B cell (primary cell): ENCODE measurements at regions not wholly inside any gene's neighbourhood (a gene's known extent, or its start where the extent isn't known, plus 50 kb on each side); places are given as distances from the start of the nearest gene placed in this dataset.

ENCODE experiments used
- ATAC-seq: fragments of 200-7000 bp; cut with Tn5 transposase; one replicate; pipeline ENCODE4 v1.10.0; 2021; ENCODE audit warnings: low read depth, mild to moderate bottlenecking, moderate number of reproducible peaks, moderate library complexity
- CTCF ChIA-PET: fragments of 350-600 bp; sonication (Branson Sonifier 250); formaldehyde crosslinking; loops from one replicate; lab custom pipeline; 2021; ENCODE audit warnings: antibody characterized with exemption, inconsistent platforms; lab: Charles Lee
- POLR2A ChIA-PET: fragments of 350-600 bp; sonication (Branson Sonifier 250); formaldehyde crosslinking; loops from one replicate; lab custom pipeline; 2021; ENCODE audit warnings: antibody characterized with exemption; lab: Charles Lee
- DNase-seq: peaks from one replicate; pipeline ENCODE4 v3.0.0; 2013
- H2AFZ ChIP-seq: 2 replicates; pipeline ENCODE4 v1.6.1; 2012; ENCODE audit warnings: mild to moderate bottlenecking, low read depth, low read length; ENCODE audit not compliant: insufficient read depth, poor library complexity, severe bottlenecking
- H3K27ac ChIP-seq, 2 donors: 1 replicate in 1 of 2; 2 replicates in 1 of 2; pipeline ENCODE4 v1.5.1; 2012 to 2013; ENCODE audit warnings: low read length in 2 of 2, mild to moderate bottlenecking in 2 of 2, moderate library complexity in 1 of 2
- H3K27me3 ChIP-seq, 4 experiments: fragments of 200-600 bp in 1 of 4; sonication (generic) in 1 of 4; replicated peaks in 1 of 4; 1 replicate in 2 of 4; 2 replicates in 2 of 4; pipeline versions ENCODE4 v1.6.1 to v1.7.0; 2013 to 2016; ENCODE audit warnings: low read length in 3 of 4, mild to moderate bottlenecking in 2 of 4, mixed read lengths in 1 of 4, moderate library complexity in 1 of 4; ENCODE audit not compliant: insufficient read depth in 4 of 4, control insufficient read depth in 3 of 4; ENCODE audit errors: control extremely low read depth in 1 of 4
- H3K36me3 ChIP-seq, 2 experiments: replicated peaks in 1 of 2; 1 replicate in 1 of 2; 2 replicates in 1 of 2; pipeline versions ENCODE4 v1.6.1 to v1.7.1; 2013; ENCODE audit warnings: low read length in 1 of 2; ENCODE audit not compliant: insufficient read depth in 2 of 2, control insufficient read depth in 1 of 2; ENCODE audit errors: control extremely low read depth in 1 of 2, extremely low read depth in 1 of 2
- H3K4me1 ChIP-seq, 2 donors: fragments of 200-600 bp in 1 of 2; sonication (generic) in 1 of 2; 1 replicate in 1 of 2; 2 replicates in 1 of 2; pipeline versions ENCODE4 v1.5.1 to v1.6.1; 2013 to 2017; ENCODE audit warnings: low read length in 2 of 2; ENCODE audit not compliant: control insufficient read depth in 2 of 2, insufficient read depth in 2 of 2
- H3K4me2 ChIP-seq: replicated peaks from 2 replicates; pipeline ENCODE3; 2012; ENCODE audit warnings: mild to moderate bottlenecking, low read depth, low read length; ENCODE audit not compliant: poor library complexity, severe bottlenecking
- H3K4me3 ChIP-seq, 5 experiments: fragments of 200-600 bp in 1 of 5; sonication (generic) in 1 of 5; 1 replicate in 3 of 5; 2 replicates in 2 of 5; pipeline versions ENCODE4 v1.5.1 to v1.7.0; 2011 to 2016; ENCODE audit warnings: low read length in 4 of 5, mild to moderate bottlenecking in 4 of 5, low read depth in 2 of 5, control low read depth in 1 of 5, moderate library complexity in 1 of 5; ENCODE audit not compliant: insufficient read depth in 1 of 5; ENCODE audit errors: control extremely low read depth in 1 of 5, extremely low read depth in 1 of 5
- H3K79me2 ChIP-seq: fragments of 200-600 bp; sonication (generic); one replicate; pipeline ENCODE4 v1.6.0; 2016; ENCODE audit warnings: low read length; ENCODE audit not compliant: control insufficient read depth, insufficient read depth
- H3K9ac ChIP-seq: fragments of 200-600 bp; sonication (generic); 2 replicates; pipeline ENCODE4 v1.6.1; 2017; ENCODE audit warnings: mild to moderate bottlenecking, low read length, moderate library complexity
- H3K9me3 ChIP-seq, 3 donors: one replicate each; pipeline versions ENCODE4 v1.6.1 to v1.7.1; 2013; ENCODE audit warnings: low read length in 2 of 3; ENCODE audit not compliant: control insufficient read depth in 2 of 3, insufficient read depth in 1 of 3; ENCODE audit errors: control extremely low read depth in 1 of 3
- H4K20me1 ChIP-seq: 2 replicates; pipeline ENCODE4 v1.6.0; 2012; ENCODE audit warnings: mild to moderate bottlenecking, low read length; ENCODE audit not compliant: insufficient read depth, control insufficient read depth, poor library complexity, severe bottlenecking
- H3K27ac Mint-ChIP-seq: one replicate; pipeline ENCODE4 v1.8.0; 2021; ENCODE audit warnings: mixed read lengths
- H3K27me3 Mint-ChIP-seq: one replicate; pipeline ENCODE4 v1.8.0; 2021; ENCODE audit warnings: mixed read lengths
- H3K4me1 Mint-ChIP-seq: one replicate; pipeline ENCODE4 v1.8.0; 2021; ENCODE audit warnings: mixed read lengths
- H3K4me3 Mint-ChIP-seq: one replicate; pipeline ENCODE4 v1.8.0; 2021; ENCODE audit warnings: mixed read lengths
- H3K9me3 Mint-ChIP-seq: one replicate; pipeline ENCODE4 v1.8.0; 2022; ENCODE audit warnings: mixed read lengths; ENCODE audit not compliant: insufficient read depth
- EZH2 ChIP-seq: IDR thresholded peaks from 2 replicates; pipeline ENCODE4 v1.6.1; 2012; ENCODE audit warnings: borderline replicate concordance, low read depth, mild to moderate bottlenecking, moderate library complexity, low read length; ENCODE audit not compliant: insufficient read depth, poor library complexity, severe bottlenecking
- WGBS: methylation state at CpG from one replicate; pipeline ENCODE4 v1.1.5; 2013; ENCODE audit warnings: missing lambda C conversion rate; ENCODE audit not compliant: insufficient coverage; 5-methylcytosine and 5-hydroxymethylcytosine counted together
- intact Hi-C: fragments of 100-400 bp; cut with micrococcal nuclease; formaldehyde crosslinking; loops from one replicate; pipeline ENCODE4 v1.10.0; 2022
- TF ChIP-seq, protein P1 (sequence below): fragments of 200-600 bp; IDR thresholded peaks from one replicate; pipeline ENCODE4 v1.8.0; 2022; ENCODE audit warnings: antibody characterized with exemption, mild to moderate bottlenecking

DNA sequence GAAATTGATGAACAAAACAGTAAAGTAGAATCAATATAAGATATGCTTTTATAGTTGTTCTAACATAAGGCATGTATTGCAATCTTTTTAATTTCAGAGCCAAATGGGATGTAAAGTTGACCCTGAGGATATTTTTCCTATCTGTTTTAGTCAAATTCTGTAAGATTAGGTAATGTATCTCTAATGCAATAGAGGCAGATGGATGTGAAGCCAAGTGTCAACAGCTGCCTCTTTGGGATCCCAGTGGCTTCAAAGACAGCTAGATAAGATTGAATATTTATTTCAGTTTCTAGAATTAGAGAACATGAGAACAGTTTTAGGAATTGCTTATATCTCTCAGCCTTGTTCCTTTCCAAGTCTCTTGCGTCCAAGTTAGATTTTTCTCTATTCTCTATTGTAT is 208.3 kb downstream of the DNAJB9 start:
- ChIA-PET POLR2A (no interaction called here), CTCF (no interaction called here)
- H3K79me2 ChIP-seq: no peaks in the 10 kb centered on the region
- no peak overlapping the region for H3K4me2 ChIP-seq
- H3K9me3 Mint-ChIP-seq: no peaks in the 10 kb centered on the region
- no peaks in the 10 kb centered on the region for H3K27me3 ChIP-seq
- DNase-seq (no peak), ATAC-seq (no peak)
- no peak overlapping the region for H3K9ac ChIP-seq
- intact Hi-C loops: no loop called here
- H3K27me3 Mint-ChIP-seq: no peaks in the 10 kb centered on the region
- no peak overlapping the region for H2AFZ ChIP-seq
- TF ChIP-seq, protein P1, sequence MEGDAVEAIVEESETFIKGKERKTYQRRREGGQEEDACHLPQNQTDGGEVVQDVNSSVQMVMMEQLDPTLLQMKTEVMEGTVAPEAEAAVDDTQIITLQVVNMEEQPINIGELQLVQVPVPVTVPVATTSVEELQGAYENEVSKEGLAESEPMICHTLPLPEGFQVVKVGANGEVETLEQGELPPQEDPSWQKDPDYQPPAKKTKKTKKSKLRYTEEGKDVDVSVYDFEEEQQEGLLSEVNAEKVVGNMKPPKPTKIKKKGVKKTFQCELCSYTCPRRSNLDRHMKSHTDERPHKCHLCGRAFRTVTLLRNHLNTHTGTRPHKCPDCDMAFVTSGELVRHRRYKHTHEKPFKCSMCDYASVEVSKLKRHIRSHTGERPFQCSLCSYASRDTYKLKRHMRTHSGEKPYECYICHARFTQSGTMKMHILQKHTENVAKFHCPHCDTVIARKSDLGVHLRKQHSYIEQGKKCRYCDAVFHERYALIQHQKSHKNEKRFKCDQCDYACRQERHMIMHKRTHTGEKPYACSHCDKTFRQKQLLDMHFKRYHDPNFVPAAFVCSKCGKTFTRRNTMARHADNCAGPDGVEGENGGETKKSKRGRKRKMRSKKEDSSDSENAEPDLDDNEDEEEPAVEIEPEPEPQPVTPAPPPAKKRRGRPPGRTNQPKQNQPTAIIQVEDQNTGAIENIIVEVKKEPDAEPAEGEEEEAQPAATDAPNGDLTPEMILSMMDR: no peak
- TF ChIP-seq EZH2: no peak
- H3K27ac Mint-ChIP-seq: no peak overlapping the region
- no peaks in the 10 kb centered on the region for H3K4me1 Mint-ChIP-seq
- WGBS: no CpG with 5 or more reads among the region's 1 CpG
- no peaks in the 10 kb centered on the region for H3K36me3 ChIP-seq
- no peaks in the 10 kb centered on the region for H3K9me3 ChIP-seq
- H4K20me1 ChIP-seq: no peaks in the 10 kb centered on the region
- no peaks in the 10 kb centered on the region for H3K4me1 ChIP-seq
- no peak overlapping the region for H3K27ac ChIP-seq
- H3K4me3 ChIP-seq: no peak overlapping the region
- no peak overlapping the region for H3K4me3 Mint-ChIP-seq

DNA sequence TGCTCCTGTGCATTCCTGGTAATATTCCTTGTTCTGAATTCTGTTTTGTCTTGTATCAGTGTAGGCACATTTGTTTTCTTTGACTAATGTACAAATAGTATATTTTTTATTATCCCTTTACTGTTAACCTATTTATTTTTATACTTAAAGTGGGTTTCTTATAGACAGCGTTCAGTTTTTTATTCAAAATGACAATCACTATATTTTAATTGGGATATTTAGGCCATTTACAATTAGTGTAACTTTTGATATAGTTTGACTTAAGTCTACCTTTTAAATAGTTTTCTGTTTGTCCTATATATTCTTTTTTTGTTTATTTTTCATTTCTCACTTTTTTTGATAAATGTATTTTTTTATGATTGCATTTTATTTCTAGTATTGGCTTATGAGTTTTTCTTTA is 219.8 kb downstream of the DNAJB9 start:
- no peak overlapping the region for H3K9ac ChIP-seq
- H3K27me3 ChIP-seq: no peaks in the 10 kb centered on the region
- no peak overlapping the region for H3K4me3 ChIP-seq
- TF ChIP-seq, protein P1: no peak
- no peak for TF ChIP-seq EZH2
- H3K4me2 ChIP-seq: no peak overlapping the region
- no peaks in the 10 kb centered on the region for H3K4me1 ChIP-seq
- DNase-seq: no peak
- no peaks in the 10 kb centered on the region for H4K20me1 ChIP-seq
- H2AFZ ChIP-seq: no peak overlapping the region
- ChIA-PET POLR2A (no interaction called here), CTCF (no interaction called here)
- H3K79me2 ChIP-seq: no peaks in the 10 kb centered on the region
- ATAC-seq: no peak
- H3K9me3 ChIP-seq: peaks cover 0 to 5% (median 2%) of the 10 kb centered on the region in 3 donors
- H3K27ac Mint-ChIP-seq: no peak overlapping the region
- peaks cover 6% of the 10 kb centered on the region for H3K9me3 Mint-ChIP-seq
- no peaks in the 10 kb centered on the region for H3K36me3 ChIP-seq
- H3K27ac ChIP-seq: no peak overlapping the region
- no peaks in the 10 kb centered on the region for H3K27me3 Mint-ChIP-seq
- no peak overlapping the region for H3K4me3 Mint-ChIP-seq
- no peaks in the 10 kb centered on the region for H3K4me1 Mint-ChIP-seq
- intact Hi-C loops: no loop called here
- no CpG with 5 or more reads among the region's 1 CpG for WGBS
